ENCODE measurements at regions not wholly inside any gene's neighbourhood (a gene's known extent, or its start where the extent isn't known, plus 50 kb on each side); places are given as distances from the start of the nearest gene placed in this dataset.

DNA sequence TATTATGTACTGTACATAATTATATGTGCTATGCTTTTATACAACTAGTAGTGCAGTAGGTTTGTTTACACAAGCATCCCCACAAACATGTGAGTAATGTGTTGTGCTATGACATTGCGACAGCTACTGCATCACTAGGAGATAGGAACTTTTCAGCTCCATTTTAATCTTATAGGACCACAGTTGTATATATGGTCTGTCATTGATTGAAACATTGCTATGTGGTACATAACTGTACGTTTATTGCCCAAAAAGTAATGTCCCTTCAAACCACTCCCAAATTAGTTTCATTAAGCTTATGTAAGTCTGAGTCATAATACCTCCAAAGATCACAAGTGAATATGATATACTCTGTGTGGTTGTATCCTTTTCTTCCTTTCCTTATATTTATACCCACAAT is 183.2 kb upstream of the POT1 start:
- TF ChIP-seq, protein P1, sequence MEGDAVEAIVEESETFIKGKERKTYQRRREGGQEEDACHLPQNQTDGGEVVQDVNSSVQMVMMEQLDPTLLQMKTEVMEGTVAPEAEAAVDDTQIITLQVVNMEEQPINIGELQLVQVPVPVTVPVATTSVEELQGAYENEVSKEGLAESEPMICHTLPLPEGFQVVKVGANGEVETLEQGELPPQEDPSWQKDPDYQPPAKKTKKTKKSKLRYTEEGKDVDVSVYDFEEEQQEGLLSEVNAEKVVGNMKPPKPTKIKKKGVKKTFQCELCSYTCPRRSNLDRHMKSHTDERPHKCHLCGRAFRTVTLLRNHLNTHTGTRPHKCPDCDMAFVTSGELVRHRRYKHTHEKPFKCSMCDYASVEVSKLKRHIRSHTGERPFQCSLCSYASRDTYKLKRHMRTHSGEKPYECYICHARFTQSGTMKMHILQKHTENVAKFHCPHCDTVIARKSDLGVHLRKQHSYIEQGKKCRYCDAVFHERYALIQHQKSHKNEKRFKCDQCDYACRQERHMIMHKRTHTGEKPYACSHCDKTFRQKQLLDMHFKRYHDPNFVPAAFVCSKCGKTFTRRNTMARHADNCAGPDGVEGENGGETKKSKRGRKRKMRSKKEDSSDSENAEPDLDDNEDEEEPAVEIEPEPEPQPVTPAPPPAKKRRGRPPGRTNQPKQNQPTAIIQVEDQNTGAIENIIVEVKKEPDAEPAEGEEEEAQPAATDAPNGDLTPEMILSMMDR (IDR thresholded peaks at IDR 0.05): no peak
- no peak for TF ChIP-seq POLR2A (IDR thresholded peaks at IDR 0.05)
- no peak for TF ChIP-seq POLR2AphosphoS5 (IDR thresholded peaks at IDR 0.05)

All from prostate gland (tissue), 2 donors.